H1 (cell line): ENCODE measurements at regions not wholly inside any gene's neighbourhood (a gene's known extent, or its start where the extent isn't known, plus 50 kb on each side); places are given as distances from the start of the nearest gene placed in this dataset.
A peak's percentile ranks its signal among the peaks of the same experiment; 100 is the strongest.
"Not testable (repeated sequence)": the region's sequence is repeated elsewhere in the genome, so short reads cannot be mapped to it uniquely, and the experiment has no call there.

Source experiments
- CTCF ChIA-PET: fragments of 300-600 bp; sonication (Branson Sonifier 250); formaldehyde crosslinking; loops from one replicate; lab custom pipeline; 2021; ENCODE audit not compliant: partially characterized antibody; lab: Charles Lee
- POLR2A ChIA-PET: fragments of 300-600 bp; sonication (Branson Sonifier 250); formaldehyde crosslinking; loops from one replicate; lab custom pipeline; 2021; ENCODE audit warnings: inconsistent platforms; ENCODE audit not compliant: partially characterized antibody; lab: Charles Lee
- DNase-seq, 2 experiments: peaks; one replicate each; pipeline versions ENCODE4 v3.0.0 to v3.0.0-alpha.2; 2010 to 2022; ENCODE audit warnings: low spot score in 2 of 2, low read depth in 1 of 2, mixed read lengths in 1 of 2
- FAIRE-seq: peaks from 2 replicates; lab custom pipeline; 2011; peaks lifted over from hg19 to GRCh38; lab: Jason Lieb, UNC
- H2AFZ ChIP-seq: 2 replicates; pipeline ENCODE4 v1.8.1; 2012; ENCODE audit warnings: low read length, inconsistent platforms
- H2AK5ac ChIP-seq: 2 replicates; pipeline ENCODE4 v1.6.1; 2013; ENCODE audit warnings: low read depth, low read length
- H2BK120ac ChIP-seq: replicated peaks from 2 replicates; pipeline ENCODE3; 2013; ENCODE audit warnings: low read depth, low read length, inconsistent platforms
- H2BK12ac ChIP-seq: 2 replicates; pipeline ENCODE4 v1.6.1; 2013; ENCODE audit warnings: low read depth, low read length
- H2BK15ac ChIP-seq: 2 replicates; pipeline ENCODE4 v1.6.1; 2013; ENCODE audit warnings: low read length
- H2BK20ac ChIP-seq: 2 replicates; pipeline ENCODE4 v1.6.1; 2013; ENCODE audit warnings: low read length
- H2BK5ac ChIP-seq: 2 replicates; pipeline ENCODE4 v1.6.1; 2013; ENCODE audit warnings: low read depth, low read length
- H3K14ac ChIP-seq: 2 replicates; pipeline ENCODE4 v1.6.1; 2013; ENCODE audit warnings: inconsistent platforms; ENCODE audit not compliant: insufficient read length
- H3K18ac ChIP-seq: 2 replicates; pipeline ENCODE4 v1.6.1; 2013; ENCODE audit warnings: low read length; ENCODE audit errors: extremely low read depth
- H3K23ac ChIP-seq: 2 replicates; pipeline ENCODE4 v1.6.1; 2013; ENCODE audit warnings: inconsistent platforms; ENCODE audit not compliant: insufficient read length
- H3K23me2 ChIP-seq: 2 replicates; pipeline ENCODE4 v1.6.1; 2013; ENCODE audit warnings: low read depth, low read length
- H3K27ac ChIP-seq: 2 replicates; pipeline ENCODE4 v1.6.1; 2011; ENCODE audit warnings: low read depth, low read length, inconsistent platforms
- H3K27me3 ChIP-seq, 4 experiments: replicated peaks in 1 of 4; 1 replicate in 1 of 4; 2 replicates in 3 of 4; pipeline versions ENCODE4 v1.6.1 to v1.8.1; 2011 to 2013; ENCODE audit warnings: low read length in 3 of 4, mild to moderate bottlenecking in 3 of 4, inconsistent platforms in 2 of 4, mixed read lengths in 2 of 4, moderate library complexity in 1 of 4; ENCODE audit not compliant: control insufficient read depth in 3 of 4, insufficient read depth in 3 of 4; ENCODE audit errors: extremely low read depth in 1 of 4
- H3K36me3 ChIP-seq, 4 experiments: 2 replicates each; pipeline versions ENCODE4 v1.6.1 to v1.8.1; 2011 to 2013; ENCODE audit warnings: mild to moderate bottlenecking in 4 of 4, low read length in 3 of 4, moderate library complexity in 2 of 4, control low read depth in 1 of 4, inconsistent platforms in 1 of 4; ENCODE audit not compliant: insufficient read depth in 4 of 4, control insufficient read depth in 2 of 4
- H3K4ac ChIP-seq: replicated peaks from 2 replicates; pipeline ENCODE3; 2013; ENCODE audit warnings: low read length, low read depth, mixed read lengths, inconsistent platforms; ENCODE audit not compliant: insufficient read length
- H3K4me1 ChIP-seq, 4 experiments: replicated peaks in 1 of 4; 1 replicate in 1 of 4; 2 replicates in 3 of 4; pipeline versions ENCODE4 v1.6.1 to v1.8.1; 2011 to 2013; ENCODE audit warnings: low read length in 3 of 4, inconsistent platforms in 2 of 4, mixed read lengths in 1 of 4; ENCODE audit not compliant: insufficient read depth in 4 of 4, control insufficient read depth in 3 of 4
- H3K4me2 ChIP-seq, 2 experiments: 2 replicates each; pipeline versions ENCODE4 v1.6.1 to v1.8.1; 2011 to 2013; ENCODE audit warnings: low read depth in 2 of 2, low read length in 2 of 2, control low read depth in 1 of 2, inconsistent platforms in 1 of 2, mild to moderate bottlenecking in 1 of 2; ENCODE audit not compliant: insufficient read depth in 1 of 2
- H3K4me3 ChIP-seq, 4 experiments: fragments of 200-600, 300-600 bp in 1 of 4; sonication (generic), shearing (Covaris generic), sonication (Bioruptor Twin) in 1 of 4; 2 replicates each; pipeline versions ENCODE4 v1.5.1 to v1.8.1; 2011 to 2016; ENCODE audit warnings: low read length in 4 of 4, low read depth in 3 of 4, control low read depth in 2 of 4, inconsistent platforms in 2 of 4, mild to moderate bottlenecking in 2 of 4, mixed read lengths in 1 of 4, moderate library complexity in 1 of 4; ENCODE audit not compliant: insufficient read depth in 2 of 4; ENCODE audit errors: extremely low read depth in 1 of 4
- H3K56ac ChIP-seq: replicated peaks from 2 replicates; pipeline ENCODE3; 2013; ENCODE audit warnings: low read depth, mild to moderate bottlenecking, mixed read lengths, low read length, inconsistent platforms; ENCODE audit not compliant: insufficient read length
- H3K79me1 ChIP-seq: 2 replicates; pipeline ENCODE4 v1.6.1; 2013; ENCODE audit warnings: low read depth, low read length, control low read depth
- H3K79me2 ChIP-seq, 2 experiments: 2 replicates each; pipeline versions ENCODE4 v1.6.1 to v1.8.1; 2012 to 2013; ENCODE audit warnings: low read length in 2 of 2, mild to moderate bottlenecking in 2 of 2, inconsistent platforms in 1 of 2; ENCODE audit not compliant: insufficient read depth in 2 of 2, control insufficient read depth in 1 of 2
- H3K9ac ChIP-seq, 4 experiments: replicated peaks in 1 of 4; 1 replicate in 1 of 4; 2 replicates in 3 of 4; pipeline versions ENCODE4 v1.6.1 to v1.8.1; 2011 to 2013; ENCODE audit warnings: low read depth in 3 of 4, low read length in 3 of 4, control low read depth in 2 of 4, mild to moderate bottlenecking in 2 of 4, moderate library complexity in 2 of 4, inconsistent platforms in 1 of 4; ENCODE audit errors: extremely low read depth in 1 of 4
- H3K9me3 ChIP-seq, 2 experiments: 2 replicates each; pipeline versions ENCODE4 v1.6.1 to v1.8.1; 2012 to 2013; ENCODE audit warnings: mild to moderate bottlenecking in 2 of 2, moderate library complexity in 2 of 2, control low read depth in 1 of 2, inconsistent platforms in 1 of 2, low read depth in 1 of 2, low read length in 1 of 2, mixed read lengths in 1 of 2; ENCODE audit not compliant: insufficient read depth in 2 of 2
- H4K20me1 ChIP-seq, 2 experiments: replicated peaks in 1 of 2; 2 replicates each; pipeline versions ENCODE3 to v1.8.1; 2011 to 2013; ENCODE audit warnings: inconsistent platforms in 2 of 2, low read length in 2 of 2, mild to moderate bottlenecking in 1 of 2; ENCODE audit not compliant: insufficient read depth in 2 of 2, control insufficient read depth in 1 of 2
- H4K5ac ChIP-seq: 2 replicates; pipeline ENCODE4 v1.6.1; 2013; ENCODE audit warnings: low read length, low read depth, mixed read lengths, inconsistent platforms; ENCODE audit not compliant: insufficient read length
- H4K8ac ChIP-seq: 2 replicates; pipeline ENCODE4 v1.8.0; 2013; ENCODE audit warnings: mild to moderate bottlenecking, moderate library complexity, low read length, inconsistent platforms; ENCODE audit not compliant: insufficient read depth; ENCODE audit errors: extremely low read depth
- H4K91ac ChIP-seq: replicated peaks from 2 replicates; pipeline ENCODE3; 2013; ENCODE audit warnings: low read length, mixed read lengths, inconsistent platforms; ENCODE audit not compliant: insufficient read length
- KDM1A ChIP-seq: fragments of 200-600, 300-600 bp; sonication (generic); IDR thresholded peaks from 2 replicates; pipeline ENCODE4 v1.7.1; 2016; ENCODE audit warnings: mild to moderate bottlenecking, low read length, borderline replicate concordance
- WGBS, 2 experiments: shearing (Covaris generic) in 1 of 2; methylation state at CpG; one replicate each; pipeline versions ENCODE4 v1.1.6 to v1.1.7; 2013 to 2015; ENCODE audit warnings: low lambda C conversion rate in 2 of 2, mixed read lengths in 2 of 2, inconsistent platforms in 1 of 2, low coverage in 1 of 2, missing lambda C conversion rate in 1 of 2; ENCODE audit not compliant: insufficient replicate concordance in 2 of 2, insufficient coverage in 1 of 2, insufficient read length in 1 of 2; ENCODE audit errors: extremely low coverage in 1 of 2, missing lambda C conversion rate in 1 of 2; 5-methylcytosine and 5-hydroxymethylcytosine counted together

DNA sequence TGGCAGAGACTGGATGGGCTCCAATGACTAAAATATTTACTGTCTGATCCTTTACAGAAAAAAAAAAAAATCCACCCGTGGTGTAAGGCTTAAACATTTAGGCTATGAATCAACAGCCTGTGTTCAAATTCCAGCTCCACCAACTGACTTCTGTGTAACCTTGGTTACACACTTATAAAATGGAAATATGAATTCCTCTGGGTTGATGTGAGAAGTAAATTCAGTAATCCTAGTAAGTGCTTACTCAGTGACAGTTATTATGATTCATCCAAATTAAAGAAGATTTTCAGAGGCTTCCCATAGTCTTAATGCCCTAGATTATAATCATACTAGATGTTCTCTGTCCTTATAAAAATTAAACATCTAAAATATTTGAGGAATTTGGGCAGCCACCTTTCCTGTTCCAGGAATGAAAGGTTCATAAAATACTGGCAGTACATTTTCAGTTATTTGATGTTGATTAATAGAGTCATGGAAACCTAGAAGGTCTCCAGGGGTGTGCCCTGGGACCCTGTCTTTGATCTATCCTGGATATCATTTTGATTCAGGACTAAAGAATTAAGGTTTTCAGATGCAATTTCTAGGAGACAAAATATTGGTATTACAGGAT is 180.3 kb upstream of the ZNF217 start (continued):
- TF ChIP-seq KDM1A = no peak
- TF ChIP-seq, all 59 proteins: peak for 0

DNA sequence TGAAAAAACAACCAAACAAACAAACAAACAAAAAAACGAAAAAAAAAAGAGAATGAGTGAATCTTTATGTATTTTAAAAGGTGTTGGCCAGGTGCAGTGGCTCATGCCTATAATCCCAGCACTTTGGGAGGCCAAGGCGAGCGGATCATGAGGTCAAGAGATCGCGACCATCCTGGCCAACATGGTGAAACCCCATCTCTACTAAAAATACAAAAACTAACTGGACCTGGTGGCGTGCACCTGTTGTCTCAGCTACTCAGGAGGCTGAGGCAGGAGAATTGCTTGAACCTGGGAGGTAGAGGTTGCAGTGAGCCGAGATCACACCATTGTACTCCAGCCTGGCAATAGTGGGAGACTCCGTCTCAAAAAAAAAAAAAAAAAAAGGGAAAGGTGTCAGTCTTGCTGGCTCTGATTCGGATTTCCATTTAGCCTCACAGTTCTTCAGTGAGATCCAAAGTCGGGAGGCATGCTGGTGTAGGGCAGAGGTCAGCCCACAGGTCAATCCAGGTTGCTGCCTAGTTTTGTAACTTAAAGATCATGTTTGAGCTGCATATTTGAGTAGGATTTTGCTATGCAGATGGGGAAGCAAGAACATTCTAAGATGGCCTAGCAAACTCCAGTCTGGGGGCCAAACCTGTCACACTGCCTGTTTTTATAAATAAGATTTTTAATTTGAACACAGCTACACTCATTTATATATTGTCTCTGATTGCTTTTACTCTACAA is 179.6 kb upstream of the ZNF217 start:
- H4K8ac ChIP-seq, H3K4me3 ChIP-seq, H3K79me1 ChIP-seq, FAIRE-seq, H3K14ac ChIP-seq, H3K36me3 ChIP-seq, H3K23ac ChIP-seq, H2BK120ac ChIP-seq, H2AK5ac ChIP-seq, H3K27ac ChIP-seq, H2BK20ac ChIP-seq, H3K27me3 ChIP-seq, H2AFZ ChIP-seq, H3K4me2 ChIP-seq, H3K18ac ChIP-seq, H3K9me3 ChIP-seq, H2BK15ac ChIP-seq, H3K56ac ChIP-seq, H3K4ac ChIP-seq, H3K9ac ChIP-seq, H2BK5ac ChIP-seq, H3K79me2 ChIP-seq, H4K91ac ChIP-seq, DNase-seq, POLR2A ChIA-PET, H3K4me1 ChIP-seq, H4K5ac ChIP-seq, H3K23me2 ChIP-seq, H4K20me1 ChIP-seq: not testable (repeated sequence)
- WGBS, 2 experiments = 87% methylated on average over 10 of the region's 10 CpGs; no CpG with 5 or more reads in 1 of the 2 experiments
- CTCF ChIA-PET = interaction anchor here (0.6 to 1.4 kb wide), 3 partner anchors 38 to 1036 kb away, joined by 3 read pairs; no protein-coding TSS in a partner anchor
- H2BK12ac ChIP-seq = 0 out of 2 replicates have a peak overlapping the region, but pooled peaks have one; percentile 68
